ENCODE measurements at regions not wholly inside any gene's neighbourhood (a gene's known extent, or its start where the extent isn't known, plus 50 kb on each side); places are given as distances from the start of the nearest gene placed in this dataset.

DNA sequence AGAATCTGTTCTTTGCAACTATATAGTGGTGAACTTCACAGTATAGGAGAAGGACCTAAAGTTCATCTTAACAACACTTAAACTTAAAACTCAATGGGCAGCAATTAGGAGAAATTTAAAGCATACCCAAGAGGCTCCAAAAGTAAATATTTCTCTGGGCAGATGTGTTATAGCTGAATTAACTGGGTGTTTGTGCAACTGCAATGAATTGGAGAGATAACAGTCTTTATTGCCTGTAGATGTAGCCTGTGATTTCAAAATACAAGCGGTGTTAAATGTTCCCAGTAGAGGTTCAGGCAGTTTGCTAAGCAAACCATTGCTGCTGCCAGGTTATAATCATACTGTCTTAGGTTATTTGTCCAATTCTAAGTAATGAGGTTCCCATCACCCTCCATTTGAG is 294.1 kb upstream of the MTNR1B start:
- TF ChIP-seq PCBP1 (IDR thresholded peaks at IDR 0.05; ENCODE audit: borderline replicate concordance, low read depth, low read length): no peak
- TF ChIP-seq RERE (CRISPR knock-in tag; IDR thresholded peaks at IDR 0.05; ENCODE audit: low read depth): no peak
- no peak for TF ChIP-seq HOXA9 (CRISPR knock-in tag; IDR thresholded peaks at IDR 0.05; ENCODE audit: borderline replicate concordance)
